Fibroblast of lung (primary cell): ENCODE measurements at regions not wholly inside any gene's neighbourhood (a gene's known extent, or its start where the extent isn't known, plus 50 kb on each side); places are given as distances from the start of the nearest gene placed in this dataset.

Experiments used
- CTCF ChIP-seq, 2 donors: IDR thresholded peaks in 1 of 2; conservative IDR thresholded peaks in 1 of 2; 1 replicate in 1 of 2; 2 replicates in 1 of 2; pipeline ENCODE4 v1.5.1; 2011 to 2012; ENCODE audit warnings: low read length in 2 of 2, control low read depth in 1 of 2, inconsistent platforms in 1 of 2, low read depth in 1 of 2, mild to moderate bottlenecking in 1 of 2
- EZH2 ChIP-seq: IDR thresholded peaks from 2 replicates; pipeline ENCODE4 v1.5.1; 2012; ENCODE audit warnings: low read length, control low read depth, mild to moderate bottlenecking; ENCODE audit errors: missing control alignments

DNA sequence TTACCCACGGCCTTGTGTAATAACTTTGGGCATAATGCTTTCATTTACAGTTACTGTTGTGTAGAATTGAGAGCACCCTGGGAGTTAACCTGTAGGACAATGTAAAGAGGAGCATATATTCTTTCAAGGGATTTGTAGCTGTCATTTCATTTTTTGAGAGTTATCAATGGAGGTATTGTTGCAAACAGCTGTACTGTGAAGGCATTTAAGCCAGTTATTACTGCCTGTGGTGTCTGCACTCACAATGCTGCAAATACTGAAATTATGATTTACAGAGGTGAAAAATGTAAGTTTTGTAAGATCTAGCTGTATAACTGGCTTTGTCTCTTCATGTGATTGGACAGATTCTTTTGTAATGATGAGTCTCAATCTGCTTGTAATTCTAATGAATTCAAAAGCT, 131.5 kb upstream of the FAT1 start:
- no peak for TF ChIP-seq CTCF (conservative IDR thresholded peaks at IDR 0.05 in 1 of 2, IDR thresholded peaks at IDR 0.05 in 1 of 2; ENCODE audit: low read depth in 1 of 2, low read length in 2 of 2)
- no peak for TF ChIP-seq EZH2
